ENCODE measurements at regions not wholly inside any gene's neighbourhood (a gene's known extent, or its start where the extent isn't known, plus 50 kb on each side); places are given as distances from the start of the nearest gene placed in this dataset.

- TF ChIP-seq CTCF (conservative IDR thresholded peaks at IDR 0.05; ENCODE audit: low read length) (no peak), EZH2phosphoT487 (IDR thresholded peaks at IDR 0.05; ENCODE audit: borderline replicate concordance) (no peak)
- Histone ChIP-seq H3K9me3 (ENCODE audit: insufficient read depth, low read depth, low read length) (peaks cover 4% of the 10 kb centered on the region; the same call in 1 of the 2 replicates), H3K79me2 (ENCODE audit: insufficient read depth, low read length) (no peaks in the 10 kb centered on the region), H3K9ac (ENCODE audit: low read depth, low read length, poor library complexity, severe bottlenecking) (no peak overlapping the region), H3K4me1 (ENCODE audit: insufficient read depth, low read length, poor library complexity, severe bottlenecking) (no peaks in the 10 kb centered on the region), H3F3A (ENCODE audit: low read depth) (no peaks in the 10 kb centered on the region), H3K36me3 (ENCODE audit: insufficient read depth, low read length) (no peaks in the 10 kb centered on the region), H3K9me2 (replicated peaks; ENCODE audit: low read depth, low read length) (no peaks in the 10 kb centered on the region), H3K4me2 (ENCODE audit: low read depth, low read length, poor library complexity, severe bottlenecking) (no peak overlapping the region), H3K4me3 (ENCODE audit: low read length, poor library complexity, severe bottlenecking) (no peak overlapping the region), H2AFZ (ENCODE audit: low read length) (no peak overlapping the region), H4K20me1 (ENCODE audit: insufficient read depth, low read length, poor library complexity, severe bottlenecking) (no peaks in the 10 kb centered on the region), H3K27me3 (ENCODE audit: insufficient read depth, low read length, poor library complexity, severe bottlenecking) (no peaks in the 10 kb centered on the region)
Measured at GRCh38 chr20:7773511-7773910, 166.7 kb downstream of the HAO1 start.

- H3F3A ChIP-seq (ENCODE audit: low read depth), result no peaks in the 10 kb centered on the region
- no peaks in the 10 kb centered on the region for H3K4me1 ChIP-seq (ENCODE audit: insufficient read depth, low read length, poor library complexity, severe bottlenecking)
- H3K4me3 ChIP-seq (ENCODE audit: low read length, poor library complexity, severe bottlenecking), result no peak overlapping the region
- no peaks in the 10 kb centered on the region for H3K27me3 ChIP-seq (ENCODE audit: insufficient read depth, low read length, poor library complexity, severe bottlenecking)
- TF ChIP-seq EZH2phosphoT487 (IDR thresholded peaks at IDR 0.05; ENCODE audit: borderline replicate concordance) (no peak), CTCF (conservative IDR thresholded peaks at IDR 0.05; ENCODE audit: low read length) (no peak)
- no peak overlapping the region for H2AFZ ChIP-seq (ENCODE audit: low read length)
- no peaks in the 10 kb centered on the region for H3K36me3 ChIP-seq (ENCODE audit: insufficient read depth, low read length)
- H4K20me1 ChIP-seq (ENCODE audit: insufficient read depth, low read length, poor library complexity, severe bottlenecking), result no peaks in the 10 kb centered on the region
- H3K9me3 ChIP-seq (ENCODE audit: insufficient read depth, low read depth, low read length), result peaks cover 4% of the 10 kb centered on the region; the same call in 1 of the 2 replicates
- H3K4me2 ChIP-seq (ENCODE audit: low read depth, low read length, poor library complexity, severe bottlenecking), result no peak overlapping the region
- no peaks in the 10 kb centered on the region for H3K9me2 ChIP-seq (replicated peaks; ENCODE audit: low read depth, low read length)
- no peak overlapping the region for H3K9ac ChIP-seq (ENCODE audit: low read depth, low read length, poor library complexity, severe bottlenecking)
- H3K79me2 ChIP-seq (ENCODE audit: insufficient read depth, low read length), result no peaks in the 10 kb centered on the region
Measured at GRCh38 chr20:7775072-7775471, 165.2 kb downstream of the HAO1 start.

GRCh38 chr20:7776148-7776547 is 164.1 kb downstream of the HAO1 start:
- Histone ChIP-seq H3K4me1 (ENCODE audit: insufficient read depth, low read length, poor library complexity, severe bottlenecking) (no peaks in the 10 kb centered on the region), H2AFZ (ENCODE audit: low read length) (no peak overlapping the region), H3K4me3 (ENCODE audit: low read length, poor library complexity, severe bottlenecking) (no peak overlapping the region), H3K79me2 (ENCODE audit: insufficient read depth, low read length) (no peaks in the 10 kb centered on the region), H3K27me3 (ENCODE audit: insufficient read depth, low read length, poor library complexity, severe bottlenecking) (no peaks in the 10 kb centered on the region), H3K9me2 (replicated peaks; ENCODE audit: low read depth, low read length) (no peaks in the 10 kb centered on the region), H4K20me1 (ENCODE audit: insufficient read depth, low read length, poor library complexity, severe bottlenecking) (no peaks in the 10 kb centered on the region), H3K4me2 (ENCODE audit: low read depth, low read length, poor library complexity, severe bottlenecking) (no peak overlapping the region), H3K36me3 (ENCODE audit: insufficient read depth, low read length) (no peaks in the 10 kb centered on the region), H3K9me3 (ENCODE audit: insufficient read depth, low read depth, low read length) (peaks cover 4% of the 10 kb centered on the region; the same call in 1 of the 2 replicates), H3K9ac (ENCODE audit: low read depth, low read length, poor library complexity, severe bottlenecking) (no peak overlapping the region), H3F3A (ENCODE audit: low read depth) (no peaks in the 10 kb centered on the region)
- TF ChIP-seq CTCF (conservative IDR thresholded peaks at IDR 0.05; ENCODE audit: low read length), result no peak
- no peak for TF ChIP-seq EZH2phosphoT487 (IDR thresholded peaks at IDR 0.05; ENCODE audit: borderline replicate concordance)
